NCI-H2029 (cell line): ENCODE measurements at regions not wholly inside any gene's neighbourhood (a gene's known extent, or its start where the extent isn't known, plus 50 kb on each side); places are given as distances from the start of the nearest gene placed in this dataset.

ENCODE experiments used
- DNase-seq: peaks from one replicate; lab custom pipeline; 2025; lab: John Stamatoyannopoulos, UW

- no peak for DNase-seq
These were observed 588.1 kb upstream of the MEF2C start for GRCh38 chr5:89471115-89471514.

- no peak for DNase-seq
These were observed 587.7 kb upstream of the MEF2C start for GRCh38 chr5:89470658-89471057.

- no peak for DNase-seq
These were observed 575.3 kb upstream of the MEF2C start for GRCh38 chr5:89458332-89458656.

- peak; percentile 53 for DNase-seq
These were observed 574.7 kb upstream of the MEF2C start for GRCh38 chr5:89457411-89458331.

GRCh38 chr5:89452081-89452480 lies 569.1 kb upstream of the MEF2C start:
- no peak for DNase-seq

GRCh38 chr5:89451263-89451662 lies 568.3 kb upstream of the MEF2C start:
- DNase-seq = no peak

GRCh38 chr5:89450149-89450538 lies 567.2 kb upstream of the MEF2C start:
- no peak for DNase-seq

GRCh38 chr5:89449392-89450148 lies 566.6 kb upstream of the MEF2C start:
- no peak for DNase-seq

GRCh38 chr5:89447027-89447426 lies 564.0 kb upstream of the MEF2C start:
- no peak for DNase-seq

GRCh38 chr5:89445106-89445745 lies 562.2 kb upstream of the MEF2C start:
- no peak for DNase-seq

- no peak for DNase-seq
These were observed 561.1 kb upstream of the MEF2C start for GRCh38 chr5:89444088-89444487.

GRCh38 chr5:89443508-89443907 lies 560.5 kb upstream of the MEF2C start:
- DNase-seq = no peak

- DNase-seq = no peak
These were observed 559.0 kb upstream of the MEF2C start for GRCh38 chr5:89441965-89442364.

GRCh38 chr5:89440670-89441069 lies 557.7 kb upstream of the MEF2C start:
- no peak for DNase-seq

- DNase-seq = no peak
These were observed 554.8 kb upstream of the MEF2C start for GRCh38 chr5:89437450-89438435.

GRCh38 chr5:89436464-89436863 lies 553.5 kb upstream of the MEF2C start:
- no peak for DNase-seq

- no peak for DNase-seq
These were observed 552.4 kb upstream of the MEF2C start for GRCh38 chr5:89435347-89435746.

GRCh38 chr5:89428624-89429023 lies 545.6 kb upstream of the MEF2C start:
- no peak for DNase-seq

- no peak for DNase-seq
These were observed 542.1 kb upstream of the MEF2C start for GRCh38 chr5:89425062-89425461.

GRCh38 chr5:89421035-89421434 lies 538.1 kb upstream of the MEF2C start:
- no peak for DNase-seq

GRCh38 chr5:89418407-89419085 lies 535.6 kb upstream of the MEF2C start:
- no peak for DNase-seq
